ENCODE measurements at regions not wholly inside any gene's neighbourhood (a gene's known extent, or its start where the extent isn't known, plus 50 kb on each side); places are given as distances from the start of the nearest gene placed in this dataset.

GRCh38 chr10:130750441-130750840 lies 561.1 kb downstream of the TCERG1L start:
- Histone ChIP-seq H3K4me3 (no peak overlapping the region), H3K27me3 (ENCODE audit: insufficient read depth) (no peaks in the 10 kb centered on the region), H3K36me3 (ENCODE audit: insufficient read depth) (no peaks in the 10 kb centered on the region), H3F3A (replicated peaks; ENCODE audit: low read depth) (no peaks in the 10 kb centered on the region), H3K27ac (ENCODE audit: low read depth) (no peak overlapping the region), H3K4me1 (ENCODE audit: insufficient read depth) (no peaks in the 10 kb centered on the region), H4K20me1 (replicated peaks; ENCODE audit: insufficient read depth) (no peaks in the 10 kb centered on the region), H2AFZ (no peak overlapping the region), H3K79me2 (replicated peaks; ENCODE audit: insufficient read depth) (no peaks in the 10 kb centered on the region), H3K9me2 (ENCODE audit: insufficient read depth) (no peaks in the 10 kb centered on the region), H3K4me2 (no peak overlapping the region)
- Mint-ChIP-seq H3K9me3 (peaks cover 86% of the 10 kb centered on the region), H3K4me3 (no peak overlapping the region), H3K4me1 (peaks cover 3% of the 10 kb centered on the region; the same call in 2 of the 3 replicates), H3K27ac (no peak overlapping the region), H3K27me3 (ENCODE audit: insufficient read depth, low read depth, poor library complexity) (peaks cover 6% of the 10 kb centered on the region), H3K36me3 (ENCODE audit: low read depth) (peaks cover 32% of the 10 kb centered on the region)
- DNase-seq (ENCODE audit: low spot score) (no peak), ATAC-seq (no peak)
- TF ChIP-seq CTCF (conservative IDR thresholded peaks at IDR 0.05; ENCODE audit: low read depth in 2 of 2) (no peak), ZNF114 (CRISPR knock-in tag; IDR thresholded peaks at IDR 0.05) (no peak), NANOG (IDR thresholded peaks at IDR 0.05; ENCODE audit: borderline replicate concordance) (no peak), EZH2phosphoT487 (IDR thresholded peaks at IDR 0.05; ENCODE audit: unreplicated experiment) (no peak), ZNF331 (CRISPR knock-in tag; IDR thresholded peaks at IDR 0.05; ENCODE audit: low read depth) (no peak), CREB1 (CRISPR knock-in tag; IDR thresholded peaks at IDR 0.05; ENCODE audit: low read depth) (no peak), STAT1 (IDR thresholded peaks at IDR 0.05; ENCODE audit: unreplicated experiment) (no peak), POLR2AphosphoS5 (IDR thresholded peaks at IDR 0.05; ENCODE audit: low read depth) (no peak), JUNB (IDR thresholded peaks at IDR 0.05; ENCODE audit: unreplicated experiment) (no peak), REST (IDR thresholded peaks at IDR 0.05; ENCODE audit: unreplicated experiment) (no peak), ETS1 (IDR thresholded peaks at IDR 0.05) (no peak), EZH2 (IDR thresholded peaks at IDR 0.05; ENCODE audit: low read depth, unreplicated experiment) (no peak)
- TF ChIP-seq, protein P1, sequence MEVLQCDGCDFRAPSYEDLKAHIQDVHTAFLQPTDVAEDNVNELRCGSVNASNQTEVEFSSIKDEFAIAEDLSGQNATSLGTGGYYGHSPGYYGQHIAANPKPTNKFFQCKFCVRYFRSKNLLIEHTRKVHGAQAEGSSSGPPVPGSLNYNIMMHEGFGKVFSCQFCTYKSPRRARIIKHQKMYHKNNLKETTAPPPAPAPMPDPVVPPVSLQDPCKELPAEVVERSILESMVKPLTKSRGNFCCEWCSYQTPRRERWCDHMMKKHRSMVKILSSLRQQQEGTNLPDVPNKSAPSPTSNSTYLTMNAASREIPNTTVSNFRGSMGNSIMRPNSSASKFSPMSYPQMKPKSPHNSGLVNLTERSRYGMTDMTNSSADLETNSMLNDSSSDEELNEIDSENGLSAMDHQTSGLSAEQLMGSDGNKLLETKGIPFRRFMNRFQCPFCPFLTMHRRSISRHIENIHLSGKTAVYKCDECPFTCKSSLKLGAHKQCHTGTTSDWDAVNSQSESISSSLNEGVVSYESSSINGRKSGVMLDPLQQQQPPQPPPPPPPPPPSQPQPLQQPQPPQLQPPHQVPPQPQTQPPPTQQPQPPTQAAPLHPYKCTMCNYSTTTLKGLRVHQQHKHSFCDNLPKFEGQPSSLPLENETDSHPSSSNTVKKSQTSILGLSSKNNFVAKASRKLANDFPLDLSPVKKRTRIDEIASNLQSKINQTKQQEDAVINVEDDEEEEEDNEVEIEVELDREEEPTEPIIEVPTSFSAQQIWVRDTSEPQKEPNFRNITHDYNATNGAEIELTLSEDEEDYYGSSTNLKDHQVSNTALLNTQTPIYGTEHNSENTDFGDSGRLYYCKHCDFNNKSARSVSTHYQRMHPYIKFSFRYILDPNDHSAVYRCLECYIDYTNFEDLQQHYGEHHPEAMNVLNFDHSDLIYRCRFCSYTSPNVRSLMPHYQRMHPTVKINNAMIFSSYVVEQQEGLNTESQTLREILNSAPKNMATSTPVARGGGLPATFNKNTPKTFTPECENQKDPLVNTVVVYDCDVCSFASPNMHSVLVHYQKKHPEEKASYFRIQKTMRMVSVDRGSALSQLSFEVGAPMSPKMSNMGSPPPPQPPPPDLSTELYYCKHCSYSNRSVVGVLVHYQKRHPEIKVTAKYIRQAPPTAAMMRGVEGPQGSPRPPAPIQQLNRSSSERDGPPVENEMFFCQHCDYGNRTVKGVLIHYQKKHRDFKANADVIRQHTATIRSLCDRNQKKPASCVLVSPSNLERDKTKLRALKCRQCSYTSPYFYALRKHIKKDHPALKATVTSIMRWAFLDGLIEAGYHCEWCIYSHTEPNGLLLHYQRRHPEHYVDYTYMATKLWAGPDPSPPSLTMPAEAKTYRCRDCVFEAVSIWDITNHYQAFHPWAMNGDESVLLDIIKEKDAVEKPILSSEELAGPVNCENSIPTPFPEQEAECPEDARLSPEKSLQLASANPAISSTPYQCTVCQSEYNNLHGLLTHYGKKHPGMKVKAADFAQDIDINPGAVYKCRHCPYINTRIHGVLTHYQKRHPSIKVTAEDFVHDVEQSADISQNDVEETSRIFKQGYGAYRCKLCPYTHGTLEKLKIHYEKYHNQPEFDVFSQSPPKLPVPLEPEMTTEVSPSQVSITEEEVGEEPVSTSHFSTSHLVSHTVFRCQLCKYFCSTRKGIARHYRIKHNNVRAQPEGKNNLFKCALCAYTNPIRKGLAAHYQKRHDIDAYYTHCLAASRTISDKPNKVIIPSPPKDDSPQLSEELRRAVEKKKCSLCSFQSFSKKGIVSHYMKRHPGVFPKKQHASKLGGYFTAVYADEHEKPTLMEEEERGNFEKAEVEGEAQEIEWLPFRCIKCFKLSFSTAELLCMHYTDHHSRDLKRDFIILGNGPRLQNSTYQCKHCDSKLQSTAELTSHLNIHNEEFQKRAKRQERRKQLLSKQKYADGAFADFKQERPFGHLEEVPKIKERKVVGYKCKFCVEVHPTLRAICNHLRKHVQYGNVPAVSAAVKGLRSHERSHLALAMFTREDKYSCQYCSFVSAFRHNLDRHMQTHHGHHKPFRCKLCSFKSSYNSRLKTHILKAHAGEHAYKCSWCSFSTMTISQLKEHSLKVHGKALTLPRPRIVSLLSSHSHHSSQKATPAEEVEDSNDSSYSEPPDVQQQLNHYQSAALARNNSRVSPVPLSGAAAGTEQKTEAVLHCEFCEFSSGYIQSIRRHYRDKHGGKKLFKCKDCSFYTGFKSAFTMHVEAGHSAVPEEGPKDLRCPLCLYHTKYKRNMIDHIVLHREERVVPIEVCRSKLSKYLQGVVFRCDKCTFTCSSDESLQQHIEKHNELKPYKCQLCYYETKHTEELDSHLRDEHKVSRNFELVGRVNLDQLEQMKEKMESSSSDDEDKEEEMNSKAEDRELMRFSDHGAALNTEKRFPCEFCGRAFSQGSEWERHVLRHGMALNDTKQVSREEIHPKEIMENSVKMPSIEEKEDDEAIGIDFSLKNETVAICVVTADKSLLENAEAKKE (CRISPR knock-in tag; IDR thresholded peaks at IDR 0.05), result no peak

Measured in GM23338 (cell line).